ENCODE measurements at regions not wholly inside any gene's neighbourhood (a gene's known extent, or its start where the extent isn't known, plus 50 kb on each side); places are given as distances from the start of the nearest gene placed in this dataset.
"Not testable (repeated sequence)": the region's sequence is repeated elsewhere in the genome, so short reads cannot be mapped to it uniquely, and the experiment has no call there.

DNA sequence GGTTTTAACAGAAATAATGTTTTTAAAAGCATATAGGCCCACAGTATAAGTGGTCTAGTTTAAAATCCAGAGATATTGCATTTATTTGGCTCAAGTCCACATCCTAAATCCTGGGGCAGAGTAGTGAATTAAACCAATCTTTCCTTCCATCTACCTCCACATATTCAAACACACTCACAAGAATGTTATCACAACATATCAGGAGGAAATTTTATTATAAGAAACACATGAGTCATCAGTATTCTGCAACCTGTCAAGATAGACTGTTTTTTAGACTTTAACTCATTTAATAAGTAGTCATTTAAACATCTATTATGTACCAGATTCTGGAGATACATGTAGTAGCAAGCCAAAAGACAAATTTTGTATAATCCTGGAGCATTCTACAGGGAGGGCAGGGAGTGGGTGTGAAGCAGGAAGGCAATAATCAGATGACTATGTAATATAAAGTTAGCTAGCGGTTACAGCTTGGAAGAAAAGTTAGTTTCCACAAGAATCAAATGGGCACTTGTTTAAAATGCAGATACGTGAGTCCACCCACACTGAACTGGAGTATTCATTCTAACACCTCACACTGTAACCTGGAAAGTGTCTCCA is 187.3 kb upstream of the PIK3R1 start:
- in situ Hi-C loops (cut with HindIII; ENCODE audit: low sequenced_read_pairs) = no loop called here

GRCh38 chr5:68027519-68027918 is 188.0 kb upstream of the PIK3R1 start:
- in situ Hi-C loops (cut with HindIII; ENCODE audit: low sequenced_read_pairs) = no loop called here

DNA sequence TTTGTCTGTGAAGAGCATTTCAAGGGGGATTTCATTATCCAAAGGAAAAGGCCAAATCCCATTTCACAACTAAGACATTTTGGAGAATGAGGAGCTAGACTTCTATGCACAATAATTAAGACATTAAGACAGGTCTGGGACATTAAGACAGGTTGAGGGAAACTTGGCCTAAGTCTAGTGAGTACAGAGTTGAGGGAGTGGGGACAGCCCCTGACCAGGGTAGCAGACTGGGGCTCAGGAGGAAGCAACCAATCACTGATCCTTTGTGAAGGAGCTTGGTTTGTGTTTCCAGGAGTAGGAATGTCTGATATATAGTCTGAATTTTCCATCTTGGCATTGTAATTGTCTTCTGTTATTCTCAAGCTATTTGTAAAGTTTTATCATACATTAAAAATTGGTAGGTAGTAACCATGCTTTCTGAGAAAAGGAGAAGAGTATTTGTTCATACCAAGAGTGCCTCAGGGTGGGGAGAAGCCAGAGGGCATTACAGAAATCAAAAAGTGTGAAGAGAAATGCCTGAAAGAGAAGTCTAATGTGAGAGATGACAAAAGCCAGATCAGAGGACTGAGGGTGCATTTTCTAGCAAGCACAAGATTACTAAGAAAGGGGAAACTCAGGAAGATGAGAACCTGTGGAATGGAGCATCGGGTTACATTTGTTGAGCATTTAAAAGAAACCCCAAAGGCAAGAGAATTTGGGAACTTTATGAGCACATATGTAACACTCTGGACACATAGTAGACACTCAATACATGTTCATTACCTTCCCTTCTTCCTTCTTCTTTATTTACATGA is 189.3 kb upstream of the PIK3R1 start:
- in situ Hi-C loops (cut with HindIII; ENCODE audit: low sequenced_read_pairs) = no loop called here

- in situ Hi-C loops (cut with HindIII; ENCODE audit: low sequenced_read_pairs) = no loop called here
These were observed 191.1 kb upstream of the PIK3R1 start for GRCh38 chr5:68024426-68024825.

DNA sequence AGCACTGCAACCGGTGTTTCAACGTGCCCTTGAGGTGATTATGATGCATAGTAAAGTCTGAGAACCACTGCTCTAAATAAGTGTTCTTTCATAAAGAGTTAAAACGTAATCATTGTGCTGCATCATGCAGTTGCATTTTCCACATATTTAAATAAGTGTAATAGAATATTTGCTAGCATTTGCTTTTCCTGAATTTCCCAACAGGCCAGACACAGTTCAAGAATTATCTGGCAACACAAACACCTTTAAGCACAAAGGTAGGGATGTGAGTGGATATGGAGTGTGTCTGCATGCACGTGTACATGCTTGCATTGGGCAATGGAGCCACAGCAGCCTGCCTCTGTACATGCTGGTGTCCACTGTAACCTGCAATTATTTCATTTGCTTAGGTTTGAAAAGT is 193.6 kb upstream of the PIK3R1 start:
- in situ Hi-C loops (cut with HindIII; ENCODE audit: low sequenced_read_pairs) = no loop called here

GRCh38 chr5:68021227-68021626 is 194.3 kb upstream of the PIK3R1 start:
- in situ Hi-C loops (cut with HindIII; ENCODE audit: low sequenced_read_pairs) = no loop called here

DNA sequence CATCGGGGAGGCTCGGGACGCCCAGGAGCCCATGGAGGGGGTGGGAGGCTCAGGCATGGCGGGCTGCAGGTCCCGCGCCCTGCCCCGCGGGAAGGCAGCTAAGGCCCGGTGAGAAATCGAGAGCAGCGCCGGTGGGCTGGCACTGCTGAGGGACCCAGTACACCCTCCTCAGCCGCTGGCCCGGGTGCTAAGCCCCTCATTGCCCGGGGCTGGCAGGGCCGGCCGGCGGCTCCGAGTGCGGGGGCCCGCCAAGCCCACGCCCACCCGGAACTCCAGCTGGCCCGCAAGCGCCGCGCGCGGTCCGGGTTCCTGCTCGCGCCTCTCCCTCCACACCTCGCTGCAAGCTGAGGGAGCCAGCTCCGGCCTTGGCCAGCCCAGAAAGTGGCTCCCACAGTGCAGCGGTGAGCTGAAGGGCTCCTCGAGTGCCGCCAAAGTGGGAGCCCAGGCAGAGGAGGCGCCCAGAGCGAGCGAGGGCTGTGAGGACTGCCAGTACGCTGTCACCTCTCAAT is 195.0 kb upstream of the PIK3R1 start:
- in situ Hi-C loops (cut with HindIII; ENCODE audit: low sequenced_read_pairs) = not testable (repeated sequence)

DNA sequence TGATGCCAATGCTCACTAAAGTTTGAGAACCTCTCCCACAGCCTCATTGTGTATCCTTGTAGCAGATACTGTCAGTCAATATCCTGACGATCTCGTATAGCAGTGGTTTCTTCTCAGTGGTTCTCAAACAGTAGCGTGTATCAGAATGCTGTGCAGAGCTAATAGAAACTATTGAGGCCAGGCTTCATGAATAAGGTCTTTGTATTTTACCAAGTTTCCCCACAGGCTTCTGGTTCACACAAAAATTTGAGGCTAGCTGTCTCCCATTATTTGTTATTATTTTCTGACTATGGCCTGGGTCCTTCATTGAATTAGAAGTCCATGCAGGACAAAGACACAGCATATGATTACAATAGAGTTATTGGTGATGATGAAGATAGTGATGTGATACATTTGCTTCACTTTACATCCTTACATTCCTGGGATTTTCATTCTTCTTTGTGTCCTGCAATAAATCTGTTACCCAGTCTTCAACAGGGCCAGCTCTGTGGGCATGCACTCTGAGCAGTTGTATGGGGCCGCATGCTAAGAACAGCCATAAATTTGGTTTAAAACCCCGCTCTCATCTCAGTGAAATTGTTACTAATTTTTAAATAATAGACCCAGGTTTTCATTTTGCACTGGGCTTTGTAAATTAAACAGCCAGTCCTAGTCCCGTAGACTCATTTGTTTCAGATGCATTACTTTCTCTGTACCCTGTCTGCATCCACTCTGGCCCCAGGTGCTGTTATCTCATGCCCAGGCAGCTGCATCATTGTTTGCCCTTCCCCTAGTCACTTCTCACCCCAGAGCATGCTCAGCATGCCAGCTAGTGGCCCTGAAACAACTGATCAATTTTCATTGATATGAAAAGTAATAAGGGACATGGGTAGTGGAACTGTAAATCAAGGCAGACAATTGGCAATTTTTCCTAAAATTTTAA is 199.9 kb upstream of the PIK3R1 start:
- in situ Hi-C loops (cut with HindIII; ENCODE audit: low sequenced_read_pairs) = no loop called here

DNA sequence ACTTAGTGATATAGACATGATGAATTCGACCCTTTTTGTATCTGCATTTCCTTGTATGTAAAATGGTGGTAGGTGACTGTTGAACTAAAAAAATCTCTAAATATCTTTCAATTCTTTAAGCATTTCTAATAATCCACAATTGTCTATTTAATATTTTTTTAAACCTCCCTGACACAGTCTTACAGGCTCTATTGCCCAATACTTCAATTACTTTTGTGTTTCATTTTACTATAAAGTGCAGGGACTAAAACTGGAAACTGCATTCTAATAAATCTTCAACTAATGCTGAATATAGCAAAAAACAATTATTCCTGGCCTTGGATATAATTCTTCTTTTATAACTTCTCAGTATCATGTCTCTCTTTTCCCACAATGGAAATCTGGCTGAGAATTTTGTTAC is 202.7 kb upstream of the PIK3R1 start:
- in situ Hi-C loops (cut with HindIII; ENCODE audit: low sequenced_read_pairs) = no loop called here

GRCh38 chr5:68012429-68012828 is 203.1 kb upstream of the PIK3R1 start:
- in situ Hi-C loops (cut with HindIII; ENCODE audit: low sequenced_read_pairs) = no loop called here

DNA sequence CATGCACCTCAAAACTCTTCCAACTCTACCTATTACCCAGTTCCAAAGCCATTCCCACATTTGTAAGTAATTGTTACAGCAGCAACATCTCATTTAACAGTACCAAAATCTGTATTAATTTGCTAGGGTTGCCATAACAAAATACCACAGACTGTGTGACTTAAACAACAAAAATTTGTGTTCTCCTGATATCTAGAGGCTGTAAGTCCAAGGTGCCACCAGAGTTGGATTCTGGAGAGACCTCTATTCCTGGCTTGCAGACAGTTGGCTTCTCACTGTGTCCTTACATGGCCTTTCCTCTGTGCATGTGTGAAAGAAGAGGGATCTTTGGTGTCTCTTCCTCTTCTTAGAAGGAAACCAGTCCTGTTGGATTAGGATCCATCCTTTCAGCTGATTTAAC is 203.8 kb upstream of the PIK3R1 start:
- in situ Hi-C loops (cut with HindIII; ENCODE audit: low sequenced_read_pairs) = no loop called here

GRCh38 chr5:68011259-68011760 is 204.2 kb upstream of the PIK3R1 start:
- in situ Hi-C loops (cut with HindIII; ENCODE audit: low sequenced_read_pairs) = no loop called here

GRCh38 chr5:68010740-68011139 is 204.8 kb upstream of the PIK3R1 start:
- in situ Hi-C loops (cut with HindIII; ENCODE audit: low sequenced_read_pairs) = no loop called here

DNA sequence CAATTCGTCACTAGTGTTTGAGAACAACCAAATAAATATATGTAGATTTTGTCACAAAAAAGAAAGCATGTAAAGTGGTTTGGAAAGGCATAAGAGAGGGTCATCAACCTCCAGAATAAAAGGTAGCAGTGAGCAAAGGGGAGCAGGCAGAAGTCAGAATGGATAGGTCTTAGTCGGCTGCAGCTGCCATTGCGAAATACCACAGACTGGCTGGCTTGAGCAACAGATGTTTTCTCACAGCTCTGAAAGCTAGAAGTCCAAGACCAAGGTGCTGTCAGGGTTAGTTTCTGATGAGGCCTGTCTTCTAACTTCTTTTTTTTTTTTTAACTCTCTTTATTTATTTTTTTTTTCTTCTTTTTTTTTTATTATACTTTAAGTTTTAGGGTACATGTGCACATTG is 208.1 kb upstream of the PIK3R1 start:
- in situ Hi-C loops (cut with HindIII; ENCODE audit: low sequenced_read_pairs) = no loop called here

- in situ Hi-C loops (cut with HindIII; ENCODE audit: low sequenced_read_pairs) = no loop called here
These were observed 212.7 kb upstream of the PIK3R1 start for GRCh38 chr5:68002836-68003235.

DNA sequence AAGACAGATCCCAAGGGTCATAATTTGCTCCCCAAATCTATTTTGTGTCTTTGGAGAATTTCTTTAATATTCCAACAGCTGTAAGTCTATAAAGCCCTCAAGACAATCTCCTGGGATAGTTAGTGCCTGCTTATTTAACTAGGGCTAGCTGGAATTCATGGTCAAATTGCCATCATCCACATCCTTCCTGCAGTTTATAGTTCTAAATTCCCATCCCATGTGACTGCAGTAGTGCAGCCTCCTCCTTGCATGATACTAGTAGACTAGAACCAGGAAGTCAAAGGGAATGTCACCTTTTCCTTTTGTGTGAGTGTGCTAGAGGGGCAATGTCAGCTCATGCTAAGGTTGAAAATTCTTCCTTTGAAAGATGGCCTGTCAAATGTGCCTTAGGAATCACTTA is 214.8 kb upstream of the PIK3R1 start:
- in situ Hi-C loops (cut with HindIII; ENCODE audit: low sequenced_read_pairs) = no loop called here

GRCh38 chr5:67999391-67999790 is 216.2 kb upstream of the PIK3R1 start:
- in situ Hi-C loops (cut with HindIII; ENCODE audit: low sequenced_read_pairs) = loop anchor here (25.0 kb wide), 1 partner anchor 263 kb away; no protein-coding TSS in a partner anchor

GRCh38 chr5:67998709-67999261 is 216.8 kb upstream of the PIK3R1 start:
- in situ Hi-C loops (cut with HindIII; ENCODE audit: low sequenced_read_pairs) = loop anchor here (25.0 kb wide), 1 partner anchor 264 kb away; no protein-coding TSS in a partner anchor

DNA sequence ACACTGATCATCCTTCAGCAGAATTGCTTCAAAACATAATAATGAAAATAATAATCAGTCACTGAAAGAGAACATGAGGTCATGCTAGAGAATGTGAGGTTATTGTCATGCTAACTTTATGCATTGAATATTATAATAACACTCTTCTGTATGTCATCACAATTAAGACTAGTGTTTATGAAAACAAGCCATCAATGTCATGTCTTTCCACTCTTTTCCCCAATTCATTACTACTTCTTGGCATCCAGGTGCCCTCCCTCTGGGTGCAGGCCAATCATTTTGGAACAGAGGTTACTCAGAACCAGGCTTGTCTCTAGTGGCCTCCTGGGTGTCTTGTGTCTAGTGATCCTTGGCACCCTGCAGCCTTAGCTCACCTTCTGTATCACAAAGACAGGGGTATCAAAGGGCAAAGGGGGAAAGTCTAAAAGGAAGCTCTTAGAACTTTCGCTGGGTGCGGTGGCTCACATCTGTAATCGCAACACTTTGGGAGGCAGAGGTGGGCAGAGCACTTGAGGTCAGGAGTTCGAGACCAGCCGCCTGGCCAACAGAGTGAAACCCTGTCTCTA is 217.6 kb upstream of the PIK3R1 start:
- in situ Hi-C loops (cut with HindIII; ENCODE audit: low sequenced_read_pairs) = loop anchor here (25.0 kb wide), 1 partner anchor 264 kb away; no protein-coding TSS in a partner anchor

DNA sequence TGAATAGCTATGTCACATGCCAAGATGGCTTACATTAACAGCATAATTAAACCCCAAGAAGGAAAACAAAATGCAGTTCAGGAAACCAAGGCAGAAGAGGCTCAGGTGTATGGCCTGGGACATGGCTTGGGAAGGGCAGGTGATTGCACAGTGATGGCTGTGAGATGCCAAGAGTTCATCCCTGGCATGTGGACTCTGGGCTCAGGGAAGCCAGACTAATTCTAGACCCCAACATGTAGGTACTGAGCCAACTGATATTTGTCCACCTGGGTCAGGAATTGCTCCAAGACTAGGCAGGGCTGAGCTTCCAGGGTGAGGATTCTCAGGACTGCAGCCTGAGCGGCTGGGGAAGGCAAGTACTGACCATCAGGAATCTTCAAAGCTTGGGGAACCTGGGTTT is 218.4 kb upstream of the PIK3R1 start:
- in situ Hi-C loops (cut with HindIII; ENCODE audit: low sequenced_read_pairs) = loop anchor here (25.0 kb wide), 1 partner anchor 265 kb away; no protein-coding TSS in a partner anchor

All from DLD1 (cell line).